ENCODE measurements at regions not wholly inside any gene's neighbourhood (a gene's known extent, or its start where the extent isn't known, plus 50 kb on each side); places are given as distances from the start of the nearest gene placed in this dataset.

- DNase-seq (ENCODE audit: extremely low read depth in 1 of 11, low read depth in 9 of 11, low spot score in 4 of 11), result no peak
These were observed 57.3 kb downstream of the MAF start for GRCh38 chr16:79543219-79543618.

DNA sequence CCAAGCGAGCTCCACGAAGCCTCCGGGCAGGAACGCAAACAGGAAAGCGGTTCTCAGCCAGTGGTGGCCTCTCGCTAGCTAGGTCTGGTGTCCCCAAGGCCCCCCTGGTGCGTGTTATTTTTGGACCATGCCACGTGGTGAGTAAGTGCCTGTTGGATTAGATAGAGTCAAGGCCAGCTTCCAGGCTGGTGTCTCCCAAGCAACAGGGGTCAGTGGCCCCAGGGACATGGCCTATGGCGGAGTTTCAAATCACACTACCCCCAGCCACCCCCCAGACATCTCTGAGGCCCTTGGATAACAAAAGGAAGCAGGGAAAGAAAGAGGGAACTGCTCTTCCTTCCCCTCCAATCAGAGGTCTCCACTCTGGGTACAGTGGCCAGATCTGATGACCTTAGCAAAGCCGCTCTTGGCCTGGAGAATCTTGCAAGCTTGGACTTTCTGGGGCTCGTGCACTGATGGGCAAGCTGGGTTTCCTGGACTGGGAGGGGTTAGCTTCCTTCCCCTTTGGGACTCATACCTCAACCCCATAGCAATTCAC, 58.2 kb downstream of the MAF start:
- DNase-seq (ENCODE audit: extremely low read depth in 1 of 11, low read depth in 9 of 11, low spot score in 4 of 11), result no peak

DNA sequence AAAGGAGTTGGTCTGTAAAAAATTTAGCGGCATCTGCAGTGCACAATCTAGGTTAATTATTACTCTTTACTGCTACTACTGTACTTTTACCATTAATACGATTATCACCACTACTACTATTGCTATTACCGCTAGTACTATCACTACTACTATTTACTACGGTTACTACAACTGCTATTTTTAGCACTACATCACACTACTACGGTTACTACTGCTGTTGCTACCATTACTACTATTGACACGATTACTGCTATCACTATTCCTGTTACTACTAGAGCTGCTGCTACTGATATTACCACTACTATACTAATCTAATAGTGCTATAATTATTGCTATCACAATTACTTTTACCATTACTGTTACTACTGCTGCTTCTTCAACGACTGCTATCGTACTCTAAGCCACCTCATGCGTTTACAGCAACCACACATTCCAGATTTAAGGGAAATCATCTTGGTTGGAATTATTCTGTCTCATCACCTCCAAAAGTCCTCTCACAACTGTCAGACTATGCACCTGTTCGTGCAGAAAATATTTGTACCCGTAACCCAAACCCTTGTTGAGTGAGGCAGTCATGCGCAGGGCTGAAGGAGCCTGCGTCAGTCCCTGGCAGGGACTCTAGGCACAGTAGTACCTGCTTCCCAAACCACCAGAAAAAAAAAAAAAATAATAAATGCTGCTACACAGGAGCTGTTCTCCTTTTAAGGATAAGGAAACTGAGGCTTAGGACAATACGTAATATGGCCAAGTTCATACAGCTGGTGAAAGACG, 59.5 kb downstream of the MAF start:
- no peak for DNase-seq (ENCODE audit: extremely low read depth in 1 of 11, low read depth in 9 of 11, low spot score in 4 of 11)

DNA sequence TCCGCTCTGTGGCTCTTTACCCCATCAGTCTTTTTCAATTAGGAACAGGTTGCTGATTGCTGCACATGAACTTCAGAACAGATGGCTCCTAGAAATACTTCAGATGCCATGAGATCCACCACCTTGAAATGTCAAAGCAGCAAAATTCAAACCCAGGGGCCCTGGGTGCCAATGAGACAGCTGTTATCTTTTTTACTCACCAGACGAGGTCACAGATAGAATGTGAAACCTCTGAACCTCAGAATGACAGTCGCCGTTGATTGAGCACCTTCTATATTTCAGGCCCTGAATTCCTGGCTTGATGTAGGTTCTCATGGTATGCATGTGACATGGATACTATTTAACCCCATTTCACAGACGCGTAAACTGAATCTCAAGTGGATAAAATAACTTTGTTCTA, 63.0 kb downstream of the MAF start:
- no peak for DNase-seq (ENCODE audit: extremely low read depth in 1 of 11, low read depth in 9 of 11, low spot score in 4 of 11)

DNA sequence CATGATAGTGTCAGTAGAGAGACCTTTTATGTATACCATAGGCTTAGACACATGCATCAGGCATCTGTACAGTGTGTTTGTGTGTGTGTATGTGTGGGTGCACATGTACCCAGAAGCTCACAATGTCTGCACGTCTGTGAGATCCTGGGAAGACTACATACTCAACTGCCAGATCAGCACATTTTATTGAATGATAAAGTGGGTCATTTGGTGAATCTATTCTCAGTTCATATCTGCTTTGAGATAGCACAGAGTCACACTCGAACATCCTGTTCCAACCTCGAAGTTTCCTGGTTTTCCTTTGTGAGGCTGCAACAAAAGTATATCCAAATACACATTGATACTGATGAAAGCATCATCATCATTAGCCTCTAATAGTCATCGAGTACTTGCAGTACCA, 63.6 kb downstream of the MAF start:
- no peak for DNase-seq (ENCODE audit: extremely low read depth in 1 of 11, low read depth in 9 of 11, low spot score in 4 of 11)

DNA sequence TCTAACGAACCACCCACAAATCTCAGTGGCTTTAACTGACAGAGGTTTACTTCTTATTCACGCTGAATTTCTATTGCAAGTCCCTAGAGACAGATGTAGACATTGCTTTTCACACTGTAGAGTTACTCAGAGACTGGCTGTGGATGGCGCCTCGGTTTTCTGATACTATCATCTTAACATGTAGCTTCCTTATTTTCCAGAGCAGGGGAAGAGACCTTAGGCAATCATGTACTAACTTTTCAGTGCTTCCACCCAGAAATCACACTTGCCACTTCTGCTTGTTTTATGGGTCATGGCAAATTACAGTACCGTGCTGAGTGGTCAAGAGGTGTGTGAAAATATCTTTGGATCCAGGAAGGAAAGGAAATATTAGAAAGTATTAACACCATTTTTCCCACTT, 65.4 kb downstream of the MAF start:
- DNase-seq (ENCODE audit: extremely low read depth in 1 of 11, low read depth in 9 of 11, low spot score in 4 of 11), result no peak

- DNase-seq (ENCODE audit: extremely low read depth in 1 of 11, low read depth in 9 of 11, low spot score in 4 of 11), result no peak
These were observed 66.4 kb downstream of the MAF start for GRCh38 chr16:79534143-79534542.

- DNase-seq (ENCODE audit: extremely low read depth in 1 of 11, low read depth in 9 of 11, low spot score in 4 of 11), result no peak
These were observed 67.2 kb downstream of the MAF start for GRCh38 chr16:79533292-79533691.

GRCh38 chr16:79532785-79533184, 67.8 kb downstream of the MAF start:
- no peak for DNase-seq (ENCODE audit: extremely low read depth in 1 of 11, low read depth in 9 of 11, low spot score in 4 of 11)

DNA sequence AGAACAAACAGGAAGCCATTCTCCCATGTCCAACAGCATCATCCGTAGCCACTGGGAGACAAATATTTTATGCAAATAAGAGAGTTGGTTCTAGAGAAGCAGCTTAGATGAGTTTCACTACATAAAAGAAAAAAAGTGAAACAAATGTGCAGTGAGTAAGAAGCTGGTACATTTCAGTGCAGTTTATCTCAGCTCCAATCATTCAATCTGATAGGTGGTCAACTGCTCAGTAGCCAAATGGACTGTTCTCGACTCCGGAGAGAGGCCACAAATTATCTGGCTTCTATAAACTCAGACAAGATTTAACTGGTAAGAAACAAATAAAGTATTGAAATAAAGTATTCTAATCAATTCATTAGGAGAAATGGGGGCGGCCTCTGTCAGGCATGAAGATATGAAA, 68.3 kb downstream of the MAF start:
- DNase-seq (ENCODE audit: extremely low read depth in 1 of 11, low read depth in 9 of 11, low spot score in 4 of 11), result no peak

- no peak for DNase-seq (ENCODE audit: extremely low read depth in 1 of 11, low read depth in 9 of 11, low spot score in 4 of 11)
These were observed 72.2 kb downstream of the MAF start for GRCh38 chr16:79528338-79528737.

DNA sequence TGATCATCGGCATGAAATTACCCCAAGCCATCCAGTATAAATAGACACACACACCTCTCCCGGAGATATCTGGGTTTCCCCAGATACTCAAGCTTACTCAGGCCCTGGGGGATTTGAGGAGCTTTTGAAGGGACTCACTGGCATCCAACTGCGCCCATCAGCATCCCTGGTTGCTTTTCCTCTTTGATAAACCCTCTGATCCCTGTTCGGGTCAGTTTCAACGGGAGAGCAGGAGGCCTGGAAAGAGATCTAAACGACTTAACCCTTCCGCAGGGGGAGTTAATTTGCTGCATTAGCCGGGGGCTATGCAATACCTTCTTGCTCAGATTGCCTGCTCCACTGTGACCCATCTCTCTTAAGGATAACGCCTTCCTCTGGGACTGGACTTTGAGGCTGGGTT, 76.6 kb downstream of the MAF start:
- no peak for DNase-seq (ENCODE audit: extremely low read depth in 1 of 11, low read depth in 9 of 11, low spot score in 4 of 11)

GRCh38 chr16:79519448-79519847, 81.1 kb downstream of the MAF start:
- no peak for DNase-seq (ENCODE audit: extremely low read depth in 1 of 11, low read depth in 9 of 11, low spot score in 4 of 11)

- DNase-seq (ENCODE audit: extremely low read depth in 1 of 11, low read depth in 9 of 11, low spot score in 4 of 11), result no peak
These were observed 83.4 kb downstream of the MAF start for GRCh38 chr16:79517156-79517555.

GRCh38 chr16:79510879-79511278, 89.7 kb downstream of the MAF start:
- DNase-seq (ENCODE audit: extremely low read depth in 1 of 11, low read depth in 9 of 11, low spot score in 4 of 11), result no peak

DNA sequence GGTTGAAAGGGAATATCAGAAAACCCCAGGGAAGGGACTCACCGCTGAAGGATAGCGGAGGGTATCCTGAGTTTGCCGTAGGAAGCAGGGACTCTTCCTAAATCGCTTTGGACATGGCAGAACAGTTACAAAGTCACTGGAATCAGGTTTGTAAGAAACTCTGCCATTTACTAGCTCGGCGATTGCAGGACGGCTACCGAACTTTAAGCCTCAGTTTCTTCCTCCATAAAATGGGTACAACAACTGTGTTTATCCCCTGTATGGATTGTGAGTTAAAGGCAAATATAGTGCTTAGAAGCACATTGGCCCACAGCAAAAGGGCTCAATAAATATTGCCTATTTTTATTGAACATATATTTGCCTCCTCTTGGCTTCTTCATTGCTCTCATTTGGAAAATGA, 90.6 kb downstream of the MAF start:
- no peak for DNase-seq (ENCODE audit: extremely low read depth in 1 of 11, low read depth in 9 of 11, low spot score in 4 of 11)

- no peak for DNase-seq (ENCODE audit: extremely low read depth in 1 of 11, low read depth in 9 of 11, low spot score in 4 of 11)
These were observed 91.3 kb downstream of the MAF start for GRCh38 chr16:79509211-79509631.

GRCh38 chr16:79508294-79508693, 92.2 kb downstream of the MAF start:
- DNase-seq (ENCODE audit: extremely low read depth in 1 of 11, low read depth in 9 of 11, low spot score in 4 of 11), result no peak

DNA sequence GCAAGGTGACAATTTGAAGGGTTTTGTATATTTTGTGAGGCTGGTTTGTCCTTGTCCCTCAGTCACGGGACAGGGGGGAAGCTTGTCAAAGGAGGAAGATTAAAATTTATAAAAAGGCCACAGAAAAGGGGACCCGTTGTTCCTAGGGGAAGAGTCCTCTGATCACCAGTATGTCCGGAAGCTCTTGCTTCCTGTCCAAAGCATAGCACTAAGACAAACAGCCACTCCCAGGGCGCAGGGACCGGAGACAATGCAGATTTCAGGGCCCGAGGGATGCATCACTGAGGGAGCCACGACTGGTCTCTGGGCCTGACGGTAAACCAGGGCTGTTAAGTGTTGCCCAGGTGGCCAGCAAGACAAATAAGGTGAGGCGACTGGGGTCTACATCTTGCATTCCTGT, 95.2 kb downstream of the MAF start:
- DNase-seq (ENCODE audit: extremely low read depth in 1 of 11, low read depth in 9 of 11, low spot score in 4 of 11), result no peak

DNA sequence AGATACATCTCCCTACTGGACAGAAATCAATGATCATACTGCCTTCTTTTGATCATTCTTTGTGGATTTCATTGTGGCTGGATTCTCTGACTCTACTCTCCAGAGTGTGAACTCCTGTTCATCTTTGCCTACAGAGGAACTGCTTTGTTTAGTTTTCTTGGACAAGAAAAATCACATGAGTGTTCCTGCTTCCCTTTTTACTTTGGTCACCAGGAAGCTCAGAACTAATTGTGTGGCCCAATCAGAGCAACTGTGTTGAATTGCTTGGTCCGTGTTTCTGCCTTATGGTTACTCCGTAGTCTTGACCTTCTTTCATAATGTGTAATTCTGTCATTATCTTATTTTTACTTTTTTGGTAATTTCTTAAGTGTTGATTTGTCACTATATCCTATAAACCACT, 97.0 kb downstream of the MAF start:
- DNase-seq (ENCODE audit: extremely low read depth in 1 of 11, low read depth in 9 of 11, low spot score in 4 of 11), result no peak

- DNase-seq (ENCODE audit: extremely low read depth in 1 of 11, low read depth in 9 of 11, low spot score in 4 of 11), result no peak
These were observed 99.1 kb downstream of the MAF start for GRCh38 chr16:79501446-79501845.
